DMS53 treated with DMSO at 0.1 percent for 48 hours (cell line): ENCODE measurements at regions not wholly inside any gene's neighbourhood (a gene's known extent, or its start where the extent isn't known, plus 50 kb on each side); places are given as distances from the start of the nearest gene placed in this dataset.
A peak's percentile ranks its signal among the peaks of the same experiment; 100 is the strongest.

Experiments used
- DNase-seq: peaks from one replicate; lab custom pipeline; 2025; ENCODE audit not compliant: unreplicated experiment; lab: John Stamatoyannopoulos, UW

GRCh38 chr18:8458546-8459215 is 150.6 kb upstream of the RAB12 start:
- DNase-seq, result no peak

DNA sequence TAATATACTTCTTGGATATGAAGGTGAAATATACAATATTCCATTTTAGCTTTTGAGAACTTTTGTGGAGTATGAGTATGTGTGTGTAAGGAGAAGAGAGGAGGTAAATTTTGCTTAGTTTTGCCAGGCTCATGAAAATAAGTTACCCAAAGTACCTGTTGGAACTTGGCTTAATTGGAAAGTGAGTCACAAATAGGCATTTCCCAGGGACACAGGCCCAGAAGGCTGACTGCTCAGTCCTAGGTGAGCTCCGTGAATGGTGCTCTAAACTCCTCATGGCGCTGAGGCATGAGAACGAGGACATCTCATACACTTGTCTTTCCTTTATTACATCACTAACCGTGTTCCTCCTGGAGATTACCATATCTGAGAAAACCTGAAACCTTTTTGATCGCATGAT is 148.5 kb upstream of the RAB12 start:
- DNase-seq, result no peak

DNA sequence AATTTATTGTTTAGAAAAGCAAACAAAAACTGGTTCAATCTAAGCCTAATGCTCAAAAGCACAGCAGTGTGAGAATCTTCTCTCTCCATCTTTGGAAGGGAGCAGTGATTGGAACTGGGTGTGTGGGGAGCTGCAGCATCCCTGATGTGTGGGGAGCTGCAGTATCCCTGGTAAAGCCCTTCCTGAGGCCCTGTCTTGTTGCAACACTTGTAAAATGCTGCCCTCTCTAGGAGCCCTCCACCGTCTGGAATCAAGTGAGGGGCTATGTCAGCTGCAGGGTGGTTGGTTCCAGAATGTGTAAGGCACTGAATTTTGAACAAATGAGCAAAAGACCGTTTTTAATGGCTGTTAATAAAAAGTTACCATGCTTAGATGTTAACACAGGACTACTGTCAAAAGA is 147.7 kb upstream of the RAB12 start:
- no peak for DNase-seq

- no peak for DNase-seq
Measured at GRCh38 chr18:8462651-8463185, 146.5 kb upstream of the RAB12 start.

GRCh38 chr18:8463791-8464190 is 145.4 kb upstream of the RAB12 start:
- DNase-seq, result no peak

- no peak for DNase-seq
Measured at GRCh38 chr18:8468191-8468590, 141.0 kb upstream of the RAB12 start.

GRCh38 chr18:8468921-8469335 is 140.3 kb upstream of the RAB12 start:
- no peak for DNase-seq

DNA sequence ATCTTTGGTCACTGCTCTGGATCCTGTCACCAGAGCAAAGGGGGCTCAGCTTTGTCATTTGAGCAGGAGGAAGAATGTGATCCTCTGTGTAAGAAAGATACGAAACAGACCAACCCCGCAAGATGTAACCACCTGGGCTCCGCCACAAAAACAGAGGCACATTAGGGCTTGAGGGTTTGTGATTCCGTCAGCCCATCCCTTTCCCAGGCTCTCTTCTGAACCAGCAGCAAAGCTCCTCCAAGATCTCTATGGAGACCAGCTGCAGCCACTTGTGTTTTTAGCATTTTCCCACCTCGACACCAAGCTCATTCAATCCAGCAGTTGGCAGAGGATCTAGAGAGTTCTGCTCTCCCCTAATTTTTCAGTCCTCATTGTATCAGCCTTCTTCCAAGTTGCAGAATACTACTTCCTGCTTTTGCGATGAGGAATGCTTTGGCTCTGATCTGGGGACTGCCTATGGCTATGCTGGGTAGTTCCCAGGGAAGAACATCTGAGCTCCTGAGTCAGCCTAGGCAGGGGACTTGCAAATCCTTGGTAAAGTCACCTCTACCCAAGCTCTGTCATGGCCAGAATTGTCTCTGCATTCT is 139.6 kb upstream of the RAB12 start:
- DNase-seq, result no peak

DNA sequence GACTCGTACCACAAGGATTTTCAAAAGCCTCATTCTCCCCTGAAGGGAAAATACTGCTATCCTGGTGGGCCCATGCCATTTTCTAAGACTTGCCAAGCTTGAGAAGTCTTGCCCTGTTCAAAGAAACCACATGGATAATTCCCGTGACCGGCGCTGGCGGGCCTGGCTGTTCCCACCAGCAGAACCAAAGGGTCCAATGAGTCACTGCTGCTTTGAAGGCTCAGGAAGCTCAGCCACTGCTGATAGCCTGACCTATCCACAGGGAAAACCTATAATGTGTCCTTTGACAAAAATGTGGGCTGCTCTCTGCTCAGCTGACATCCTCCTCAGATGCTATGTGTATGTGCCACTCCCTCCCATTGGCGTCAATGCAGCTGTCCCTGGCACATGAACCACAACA is 137.9 kb upstream of the RAB12 start:
- no peak for DNase-seq

DNA sequence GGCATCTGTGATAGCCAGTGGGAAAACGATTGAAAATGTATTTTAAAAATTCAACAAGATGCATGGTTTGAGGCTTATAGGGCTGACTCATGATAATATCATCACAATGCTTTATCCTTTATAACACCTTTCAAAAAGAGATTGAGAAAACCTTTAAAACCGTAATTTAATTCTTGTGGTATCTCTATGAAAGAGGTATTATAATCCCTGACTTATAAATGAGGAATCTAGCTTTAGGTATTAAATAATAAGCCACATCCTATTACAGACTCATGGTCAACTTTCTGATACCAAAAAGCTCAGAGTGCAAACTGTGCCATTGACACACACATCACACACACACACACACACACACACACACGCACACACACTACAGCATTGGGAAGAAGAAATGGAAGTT is 134.6 kb upstream of the RAB12 start:
- DNase-seq, result no peak

- DNase-seq, result no peak
Measured at GRCh38 chr18:8477615-8478014, 131.6 kb upstream of the RAB12 start.

GRCh38 chr18:8478166-8478967 is 130.9 kb upstream of the RAB12 start:
- peak; percentile 65 for DNase-seq

GRCh38 chr18:8478968-8479370 is 130.3 kb upstream of the RAB12 start:
- DNase-seq, result no peak

DNA sequence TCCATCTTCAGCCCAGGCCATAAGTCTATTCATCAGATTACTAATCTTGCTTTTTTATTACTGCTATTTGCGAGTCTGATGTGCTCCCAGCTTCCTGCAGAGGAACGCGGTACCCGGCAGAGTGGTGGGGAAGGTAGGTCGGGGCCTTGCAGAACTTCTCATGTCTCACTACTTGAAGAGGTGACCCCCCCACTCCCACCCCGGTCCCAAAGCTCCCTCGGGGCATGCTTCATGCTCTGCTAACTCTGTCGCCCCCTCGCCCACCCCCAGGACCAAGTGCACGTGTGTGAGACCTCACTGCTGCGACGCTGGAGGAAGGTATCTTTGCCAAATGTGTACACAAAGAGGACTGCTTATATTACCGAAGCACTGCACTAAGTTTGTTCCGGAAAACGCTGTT is 129.4 kb upstream of the RAB12 start:
- no peak for DNase-seq

- DNase-seq, result peak; percentile 83
Measured at GRCh38 chr18:8480506-8481328, 128.5 kb upstream of the RAB12 start.

DNA sequence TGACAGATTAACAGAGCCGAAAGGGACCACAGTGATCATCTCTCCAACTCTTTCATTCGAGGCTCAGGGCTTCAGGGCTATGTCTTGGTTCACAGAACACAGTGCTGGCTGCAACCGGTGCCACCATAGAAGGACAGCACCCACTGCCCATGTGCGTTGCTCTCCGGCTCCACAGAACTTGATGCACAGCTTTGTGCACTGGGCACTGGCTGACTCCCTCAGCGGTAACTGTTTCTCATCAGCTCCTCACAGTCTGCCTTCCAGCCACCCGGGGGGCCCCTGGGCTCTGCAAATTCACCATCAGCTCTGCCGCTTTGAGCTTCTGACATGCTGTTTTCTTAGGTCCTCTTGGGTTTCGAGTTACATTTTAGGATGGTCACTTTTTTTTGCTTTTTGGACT is 124.3 kb upstream of the RAB12 start:
- DNase-seq, result no peak

DNA sequence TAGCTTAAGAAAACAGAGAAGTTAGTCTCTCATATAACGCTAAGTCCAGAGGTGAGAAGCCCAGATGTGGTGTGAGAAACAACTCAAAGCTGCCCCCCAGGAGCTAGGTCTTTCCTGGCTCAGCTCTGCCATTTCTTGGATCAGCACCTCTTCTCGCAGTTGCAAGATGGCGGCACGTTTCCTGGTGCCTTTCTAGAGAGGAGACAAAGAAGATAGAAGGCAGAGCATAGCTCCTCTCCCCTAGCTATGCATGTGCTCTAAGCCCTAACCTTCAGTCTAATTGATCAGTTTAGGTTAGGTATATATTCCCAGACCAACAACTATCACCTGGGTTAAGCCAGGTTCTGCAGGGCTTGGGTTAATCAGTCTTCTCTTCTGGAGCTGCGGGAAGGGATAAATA is 119.5 kb upstream of the RAB12 start:
- DNase-seq, result no peak

- DNase-seq, result no peak
Measured at GRCh38 chr18:8491516-8491915, 117.7 kb upstream of the RAB12 start.

DNA sequence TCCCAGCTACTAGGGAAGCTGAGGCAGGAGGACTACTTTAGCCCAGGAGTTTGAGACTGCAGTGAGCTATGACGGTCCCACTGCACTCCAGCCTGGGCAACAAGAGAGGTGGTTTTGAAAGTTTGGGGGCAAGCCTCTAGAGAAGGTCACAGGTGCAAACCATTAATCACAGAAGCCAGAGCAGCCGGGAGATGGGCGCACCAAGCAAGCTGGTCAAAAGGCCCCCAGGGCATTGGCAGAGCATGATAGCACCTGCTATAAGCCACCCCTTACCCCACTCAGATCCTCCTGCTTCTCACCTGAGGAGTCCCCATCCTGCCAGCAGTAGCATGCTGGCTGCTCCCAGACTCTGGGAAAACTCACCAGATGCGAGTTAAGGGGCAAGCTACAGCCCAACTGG is 116.1 kb upstream of the RAB12 start:
- no peak for DNase-seq

- no peak for DNase-seq
Measured at GRCh38 chr18:8496186-8496585, 113.1 kb upstream of the RAB12 start.

GRCh38 chr18:8498905-8499304 is 110.3 kb upstream of the RAB12 start:
- no peak for DNase-seq
